Osteoblast (primary cell): ENCODE measurements at regions not wholly inside any gene's neighbourhood (a gene's known extent, or its start where the extent isn't known, plus 50 kb on each side); places are given as distances from the start of the nearest gene placed in this dataset.

ENCODE experiments used
- DNase-seq: peaks from one replicate; pipeline ENCODE4 v3.0.0; 2011; ENCODE audit warnings: low spot score, mixed read lengths; ENCODE audit not compliant: insufficient read length; ENCODE audit errors: missing footprints
- H2AFZ ChIP-seq: 2 replicates; pipeline ENCODE4 v1.6.0; 2011; ENCODE audit warnings: mild to moderate bottlenecking, low read length
- H3K27ac ChIP-seq: 2 replicates; pipeline ENCODE4 v1.5.1; 2011; ENCODE audit warnings: mild to moderate bottlenecking, low read depth, low read length, moderate library complexity
- H3K27me3 ChIP-seq: 2 replicates; pipeline ENCODE4 v1.6.0; 2012; ENCODE audit warnings: mild to moderate bottlenecking, control low read depth, inconsistent platforms, low read length, moderate library complexity; ENCODE audit not compliant: insufficient read depth
- H3K36me3 ChIP-seq: 2 replicates; pipeline ENCODE4 v1.5.1; 2011; ENCODE audit warnings: mild to moderate bottlenecking, low read length, control low read depth, moderate library complexity; ENCODE audit not compliant: insufficient read depth
- H3K4me1 ChIP-seq: 2 replicates; pipeline ENCODE4 v1.5.1; 2011; ENCODE audit warnings: mild to moderate bottlenecking, low read length, control low read depth, moderate library complexity; ENCODE audit not compliant: insufficient read depth
- H3K4me2 ChIP-seq: 2 replicates; pipeline ENCODE4 v1.6.0; 2011; ENCODE audit warnings: mild to moderate bottlenecking, low read length; ENCODE audit not compliant: insufficient read depth
- H3K4me3 ChIP-seq: fragments of 200-600 bp; sonication (generic); 3 replicates; pipeline ENCODE4 v1.5.1; 2012; ENCODE audit warnings: mild to moderate bottlenecking, low read length, inconsistent platforms; ENCODE audit not compliant: insufficient read depth
- H3K79me2 ChIP-seq: 2 replicates; pipeline ENCODE4 v1.6.0; 2012; ENCODE audit warnings: mild to moderate bottlenecking, low read length, control low read depth, inconsistent platforms; ENCODE audit not compliant: insufficient read depth
- H3K9me3 ChIP-seq: 2 replicates; pipeline ENCODE4 v1.5.1; 2011; ENCODE audit warnings: low read depth, low read length, control low read depth
- H4K20me1 ChIP-seq: 2 replicates; pipeline ENCODE4 v1.6.0; 2012; ENCODE audit warnings: mild to moderate bottlenecking, low read length, control low read depth; ENCODE audit not compliant: insufficient read depth
- TF ChIP-seq, protein P1 (sequence below): IDR thresholded peaks from 2 replicates; pipeline ENCODE4 v1.5.1; 2011; ENCODE audit warnings: mild to moderate bottlenecking, low read depth, low read length, moderate library complexity; ENCODE audit errors: extremely low read depth

DNA sequence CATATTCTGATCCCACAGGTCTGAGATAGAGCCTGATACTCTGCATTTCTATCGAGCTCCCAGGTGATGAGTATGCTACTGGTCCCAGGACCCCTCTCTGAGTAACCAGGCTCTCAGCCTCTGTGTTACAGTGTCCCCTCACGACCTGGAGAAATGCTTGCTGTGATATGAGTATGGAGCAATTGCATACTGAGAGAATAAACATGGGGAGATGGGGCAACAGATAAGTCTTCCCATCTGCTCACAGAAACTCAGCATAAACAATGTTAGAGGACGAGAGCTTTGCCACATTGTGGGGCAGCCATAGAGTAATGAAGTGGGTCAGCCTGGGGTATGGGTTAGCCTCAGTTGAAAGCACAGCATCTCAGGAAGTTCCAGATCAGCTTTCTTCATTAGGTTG lies 82.6 kb upstream of the HS3ST1 start:
- DNase-seq: no peak
- no peak overlapping the region for H2AFZ ChIP-seq

DNA sequence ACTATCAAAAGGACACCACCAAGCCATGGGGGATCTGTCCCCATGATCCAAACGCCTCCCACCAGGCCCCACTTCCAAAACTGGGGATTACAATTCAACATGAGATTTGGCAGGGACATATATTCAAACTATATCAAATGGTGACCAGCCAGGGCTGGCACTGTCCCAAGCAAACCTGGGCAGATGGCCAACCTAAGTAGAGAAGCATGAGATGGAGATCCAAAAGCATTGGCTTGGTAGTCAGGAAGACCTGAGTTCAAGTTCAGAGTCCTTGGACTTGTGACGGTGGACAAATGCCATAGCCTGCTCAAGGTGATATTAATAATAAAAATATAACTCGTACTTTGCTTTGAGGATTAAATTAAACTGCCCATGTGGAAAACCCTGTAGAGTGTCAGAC lies 79.2 kb upstream of the HS3ST1 start:
- no peak overlapping the region for H2AFZ ChIP-seq
- no peak overlapping the region for H3K4me2 ChIP-seq
- no peak overlapping the region for H3K4me3 ChIP-seq
- no peaks in the 10 kb centered on the region for H3K4me1 ChIP-seq
- no peaks in the 10 kb centered on the region for H3K9me3 ChIP-seq
- H3K79me2 ChIP-seq: no peaks in the 10 kb centered on the region
- TF ChIP-seq, protein P1, sequence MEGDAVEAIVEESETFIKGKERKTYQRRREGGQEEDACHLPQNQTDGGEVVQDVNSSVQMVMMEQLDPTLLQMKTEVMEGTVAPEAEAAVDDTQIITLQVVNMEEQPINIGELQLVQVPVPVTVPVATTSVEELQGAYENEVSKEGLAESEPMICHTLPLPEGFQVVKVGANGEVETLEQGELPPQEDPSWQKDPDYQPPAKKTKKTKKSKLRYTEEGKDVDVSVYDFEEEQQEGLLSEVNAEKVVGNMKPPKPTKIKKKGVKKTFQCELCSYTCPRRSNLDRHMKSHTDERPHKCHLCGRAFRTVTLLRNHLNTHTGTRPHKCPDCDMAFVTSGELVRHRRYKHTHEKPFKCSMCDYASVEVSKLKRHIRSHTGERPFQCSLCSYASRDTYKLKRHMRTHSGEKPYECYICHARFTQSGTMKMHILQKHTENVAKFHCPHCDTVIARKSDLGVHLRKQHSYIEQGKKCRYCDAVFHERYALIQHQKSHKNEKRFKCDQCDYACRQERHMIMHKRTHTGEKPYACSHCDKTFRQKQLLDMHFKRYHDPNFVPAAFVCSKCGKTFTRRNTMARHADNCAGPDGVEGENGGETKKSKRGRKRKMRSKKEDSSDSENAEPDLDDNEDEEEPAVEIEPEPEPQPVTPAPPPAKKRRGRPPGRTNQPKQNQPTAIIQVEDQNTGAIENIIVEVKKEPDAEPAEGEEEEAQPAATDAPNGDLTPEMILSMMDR: no peak
- H3K27ac ChIP-seq: no peak overlapping the region
- no peak for DNase-seq
- no peaks in the 10 kb centered on the region for H3K36me3 ChIP-seq
- no peaks in the 10 kb centered on the region for H4K20me1 ChIP-seq
- no peaks in the 10 kb centered on the region for H3K27me3 ChIP-seq

More for the DNA sequence above, 82.6 kb upstream of the HS3ST1 start:
- Histone ChIP-seq H3K79me2 (no peaks in the 10 kb centered on the region), H3K4me2 (no peak overlapping the region), H3K27ac (no peak overlapping the region), H3K27me3 (no peaks in the 10 kb centered on the region), H3K9me3 (no peaks in the 10 kb centered on the region), H4K20me1 (no peaks in the 10 kb centered on the region), H3K36me3 (no peaks in the 10 kb centered on the region), H3K4me1 (no peaks in the 10 kb centered on the region), H3K4me3 (no peak overlapping the region)
- TF ChIP-seq, protein P1: no peak

DNA sequence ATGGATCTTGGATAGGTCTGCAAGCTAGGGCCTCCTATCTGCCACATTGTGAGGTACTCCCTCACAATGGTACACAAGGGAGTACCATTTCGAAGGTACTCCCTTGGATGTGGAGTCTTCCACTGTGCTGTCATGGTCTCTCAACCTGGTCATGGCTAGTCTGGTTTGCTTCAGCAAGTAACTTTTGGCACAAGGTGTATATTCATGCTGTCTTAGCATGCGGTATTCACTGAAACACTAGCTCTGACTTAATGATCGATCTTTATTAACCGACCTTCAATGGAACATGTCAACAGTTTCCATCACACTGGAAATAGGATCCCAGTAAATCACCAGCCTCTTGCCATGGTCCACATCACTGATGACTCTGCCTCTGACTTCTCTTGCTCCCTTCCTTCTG lies 77.5 kb upstream of the HS3ST1 start:
- no peaks in the 10 kb centered on the region for H3K4me1 ChIP-seq
- no peak overlapping the region for H3K27ac ChIP-seq
- no peaks in the 10 kb centered on the region for H4K20me1 ChIP-seq
- TF ChIP-seq, protein P1: no peak
- H3K4me3 ChIP-seq: no peak overlapping the region
- no peak overlapping the region for H3K4me2 ChIP-seq
- no peaks in the 10 kb centered on the region for H3K36me3 ChIP-seq
- DNase-seq: no peak
- no peaks in the 10 kb centered on the region for H3K9me3 ChIP-seq
- H2AFZ ChIP-seq: no peak overlapping the region
- no peaks in the 10 kb centered on the region for H3K27me3 ChIP-seq
- H3K79me2 ChIP-seq: no peaks in the 10 kb centered on the region

DNA sequence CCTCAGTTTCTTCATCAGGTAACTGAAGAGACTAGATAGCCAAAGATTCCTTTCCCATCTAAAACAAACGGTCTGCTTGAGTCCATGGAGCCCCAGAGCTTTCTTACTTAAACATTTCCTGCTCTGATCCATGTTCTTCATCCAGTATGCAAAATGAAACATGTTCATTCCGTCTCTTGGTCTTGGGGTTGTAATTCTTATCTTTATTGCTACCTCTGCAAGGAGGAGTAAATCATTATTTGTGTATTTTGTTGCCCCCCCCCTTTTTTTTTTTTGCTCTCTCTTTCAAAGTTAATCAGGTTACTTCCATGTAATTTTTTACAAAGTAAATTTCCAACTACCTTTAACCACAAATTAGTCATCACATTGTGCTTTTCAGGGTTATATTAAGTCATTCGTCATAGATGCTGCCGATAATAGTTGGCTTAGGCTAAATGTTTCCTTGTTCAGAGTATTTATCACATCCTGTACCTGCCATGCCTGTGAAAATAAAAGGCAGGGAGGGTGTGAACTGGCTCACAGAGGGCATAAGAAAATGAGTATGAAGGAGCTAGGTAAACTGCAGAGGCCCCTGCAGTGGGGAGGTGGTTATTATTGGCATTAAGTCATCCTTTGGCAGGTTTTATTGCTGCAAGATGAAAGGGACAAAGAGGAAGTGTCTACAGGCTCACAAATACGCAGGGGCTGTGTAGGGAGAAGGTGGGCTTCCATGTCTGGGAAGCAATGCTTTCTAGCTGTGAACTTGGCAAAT lies 76.7 kb upstream of the HS3ST1 start:
- Histone ChIP-seq H3K4me3 (no peak overlapping the region), H3K4me1 (no peaks in the 10 kb centered on the region), H3K4me2 (no peak overlapping the region), H4K20me1 (no peaks in the 10 kb centered on the region), H3K27me3 (no peaks in the 10 kb centered on the region), H3K27ac (no peak overlapping the region), H3K36me3 (no peaks in the 10 kb centered on the region), H3K9me3 (no peaks in the 10 kb centered on the region), H2AFZ (no peak overlapping the region), H3K79me2 (no peaks in the 10 kb centered on the region)
- no peak for DNase-seq
- TF ChIP-seq, protein P1: no peak
